GM12892 (cell line): ENCODE measurements at regions not wholly inside any gene's neighbourhood (a gene's known extent, or its start where the extent isn't known, plus 50 kb on each side); places are given as distances from the start of the nearest gene placed in this dataset.

Experiments used
- POLR2A ChIP-seq: IDR thresholded peaks from 2 replicates; pipeline ENCODE4 v1.6.1; 2011; ENCODE audit warnings: low read depth, low read length, control low read depth
- POLR2AphosphoS5 ChIP-seq: IDR thresholded peaks from 2 replicates; pipeline ENCODE4 v1.6.1; 2011; ENCODE audit warnings: low read depth, low read length, control low read depth
- TAF1 ChIP-seq: IDR thresholded peaks from 2 replicates; pipeline ENCODE4 v1.6.1; 2011; ENCODE audit warnings: low read depth, mild to moderate bottlenecking, control low read depth, low read length, borderline replicate concordance

- no peak for TF ChIP-seq POLR2A
- no peak for TF ChIP-seq TAF1
- no peak for TF ChIP-seq POLR2AphosphoS5
Measured at GRCh38 chr10:78927257-78927995, 141.3 kb upstream of the ZMIZ1 start.
